ENCODE measurements at regions not wholly inside any gene's neighbourhood (a gene's known extent, or its start where the extent isn't known, plus 50 kb on each side); places are given as distances from the start of the nearest gene placed in this dataset.

GRCh38 chr11:43130616-43131015 is 181.2 kb upstream of the API5 start:
- no peak for TF ChIP-seq GABPA (IDR thresholded peaks at IDR 0.05; ENCODE audit: low read depth, low read length)
- TF ChIP-seq GABPA (CRISPR knock-in tag; IDR thresholded peaks at IDR 0.05; ENCODE audit: low read depth) = no peak
- no peak for TF ChIP-seq CEBPB (IDR thresholded peaks at IDR 0.05; ENCODE audit: borderline replicate concordance, low read depth, low read length)
- no peak for TF ChIP-seq POLR2A (IDR thresholded peaks at IDR 0.05; ENCODE audit: insufficient read depth in 1 of 2, low read depth in 2 of 2, low read length in 2 of 2)
- TF ChIP-seq JUNB (CRISPR knock-in tag; IDR thresholded peaks at IDR 0.05; ENCODE audit: borderline replicate concordance) = no peak
